HG02798 (cell line): ENCODE measurements at regions not wholly inside any gene's neighbourhood (a gene's known extent, or its start where the extent isn't known, plus 50 kb on each side); places are given as distances from the start of the nearest gene placed in this dataset.
"Not testable (repeated sequence)": the region's sequence is repeated elsewhere in the genome, so short reads cannot be mapped to it uniquely, and the experiment has no call there.

Experiments used
- ATAC-seq: cut with Tn5 transposase; IDR thresholded peaks from one replicate; pipeline ENCODE4 v1.9.1; 2021; ENCODE audit warnings: mild to moderate bottlenecking; ENCODE audit not compliant: unreplicated experiment, poor library complexity

GRCh38 chr5:40235471-40236400 is 444.0 kb upstream of the PTGER4 start:
- ATAC-seq = no peak

DNA sequence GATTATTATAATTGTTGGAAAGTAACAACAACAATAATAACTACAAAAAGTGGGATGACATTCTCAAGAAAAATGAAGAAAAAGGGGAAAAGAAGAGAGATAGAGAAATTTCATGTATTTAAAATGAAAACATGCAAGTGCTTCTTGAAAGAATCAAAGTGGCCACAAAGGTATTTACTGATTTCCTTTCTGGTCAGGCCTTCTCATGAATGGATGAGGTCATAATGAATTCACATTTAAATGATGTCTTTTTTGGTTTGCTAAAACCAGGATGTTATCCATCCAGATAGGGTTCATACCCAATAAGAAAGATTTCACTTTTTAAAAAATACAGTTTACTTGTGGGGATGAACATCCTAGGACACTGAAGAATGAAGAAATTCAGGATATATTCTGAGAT is 446.4 kb upstream of the PTGER4 start:
- ATAC-seq = no peak

GRCh38 chr5:40227931-40228330 is 451.8 kb upstream of the PTGER4 start:
- no peak for ATAC-seq

GRCh38 chr5:40227366-40227765 is 452.3 kb upstream of the PTGER4 start:
- ATAC-seq = no peak

GRCh38 chr5:40226906-40227305 is 452.8 kb upstream of the PTGER4 start:
- no peak for ATAC-seq

DNA sequence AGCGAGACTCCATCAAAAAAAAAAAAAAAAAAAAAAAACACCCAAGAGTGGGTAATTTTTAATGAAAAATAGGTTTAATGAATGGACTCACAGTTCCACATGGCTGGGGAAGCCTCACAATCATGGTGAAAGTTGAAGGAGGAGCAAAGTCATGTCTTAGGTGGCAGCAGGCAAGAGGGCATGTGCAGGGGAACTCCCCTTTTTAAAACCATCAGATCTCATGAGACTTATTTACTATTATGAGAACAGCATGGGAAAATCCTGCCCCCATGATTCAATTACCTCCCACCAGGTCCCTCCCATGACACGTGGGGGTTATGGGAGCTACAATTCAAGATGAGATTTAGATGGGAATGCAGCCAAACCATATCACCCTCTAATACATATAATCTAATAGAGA is 454.6 kb upstream of the PTGER4 start:
- ATAC-seq = not testable (repeated sequence)

DNA sequence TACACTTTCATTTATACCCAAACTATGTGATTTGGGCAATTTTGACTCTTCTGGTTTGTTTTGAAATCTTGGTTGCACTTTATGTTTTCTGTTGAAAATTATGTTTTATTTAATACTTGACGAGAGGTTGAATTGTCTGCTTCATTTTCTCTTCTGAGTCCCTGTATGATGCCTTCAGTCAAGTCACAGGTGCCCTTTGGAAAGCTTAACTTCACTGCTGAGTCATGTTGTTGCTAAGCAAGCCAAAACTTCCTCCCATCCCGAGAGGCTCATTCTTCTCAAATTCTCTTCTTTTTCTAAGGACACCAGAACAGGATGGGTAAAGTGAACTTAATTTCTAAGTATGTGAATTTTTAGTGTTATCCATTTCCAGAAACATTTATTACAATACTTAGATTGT is 455.3 kb upstream of the PTGER4 start:
- ATAC-seq = peak; percentile 17

DNA sequence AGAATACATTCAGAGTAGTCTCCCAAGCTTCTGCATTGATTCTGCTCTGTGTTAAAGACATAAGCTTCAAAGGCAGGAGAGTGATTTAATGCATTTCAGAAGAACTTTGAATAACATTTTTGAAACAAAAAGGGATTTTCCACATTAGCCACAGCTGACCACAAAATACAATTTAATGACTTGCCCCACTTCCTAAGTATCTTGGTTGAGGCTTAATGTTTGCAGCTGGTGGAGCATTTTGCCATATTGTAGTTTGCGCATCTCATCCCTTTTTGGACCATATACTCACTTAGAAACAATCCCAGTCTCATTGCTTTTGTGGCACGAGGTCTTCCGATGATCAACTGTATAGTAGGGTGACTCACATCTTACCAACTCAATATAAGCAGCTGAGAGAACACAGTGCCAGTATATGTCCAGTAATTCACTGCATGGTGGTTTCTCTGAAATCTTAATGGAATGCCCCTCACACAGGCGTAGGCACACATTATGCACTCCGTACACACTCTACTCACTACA is 455.8 kb upstream of the PTGER4 start:
- peak; percentile 59 for ATAC-seq

DNA sequence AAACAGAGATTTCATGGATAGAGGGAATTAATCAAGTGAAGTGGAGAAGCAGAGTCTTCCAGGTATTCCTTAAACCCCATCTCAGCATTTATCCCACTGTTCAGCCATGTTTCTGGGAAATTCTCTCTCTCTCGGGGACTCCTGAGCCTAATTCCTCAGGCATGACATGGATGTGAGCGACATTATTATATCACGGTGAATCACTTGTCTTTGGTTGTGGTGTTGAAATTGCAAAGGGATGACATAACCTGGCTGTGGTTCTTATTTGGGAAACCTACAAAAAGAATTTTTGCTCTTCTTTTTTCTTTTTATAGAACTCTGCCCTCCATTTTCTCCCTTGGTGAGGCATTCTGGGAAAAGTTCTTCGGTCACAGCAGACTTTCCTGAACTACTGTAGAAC is 457.9 kb upstream of the PTGER4 start:
- ATAC-seq = no peak

DNA sequence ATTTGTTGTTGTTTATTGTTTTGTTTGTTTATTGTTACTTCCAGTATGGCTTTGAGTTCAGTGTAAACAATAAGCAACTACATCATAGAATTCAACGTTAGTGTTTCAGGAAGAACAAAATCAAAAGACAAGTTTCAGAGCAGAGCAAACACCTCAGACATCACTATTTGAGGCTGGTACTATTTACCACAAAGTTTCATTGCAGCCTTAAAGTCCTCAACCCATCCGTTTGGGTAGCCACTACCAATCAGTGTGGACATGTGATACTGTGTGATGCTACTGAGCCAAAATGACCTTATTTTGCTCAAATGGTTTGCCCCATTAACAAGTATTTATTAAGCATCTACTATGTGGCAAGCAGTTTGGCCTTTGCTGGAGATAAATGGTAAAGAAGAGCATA is 458.5 kb upstream of the PTGER4 start:
- no peak for ATAC-seq

DNA sequence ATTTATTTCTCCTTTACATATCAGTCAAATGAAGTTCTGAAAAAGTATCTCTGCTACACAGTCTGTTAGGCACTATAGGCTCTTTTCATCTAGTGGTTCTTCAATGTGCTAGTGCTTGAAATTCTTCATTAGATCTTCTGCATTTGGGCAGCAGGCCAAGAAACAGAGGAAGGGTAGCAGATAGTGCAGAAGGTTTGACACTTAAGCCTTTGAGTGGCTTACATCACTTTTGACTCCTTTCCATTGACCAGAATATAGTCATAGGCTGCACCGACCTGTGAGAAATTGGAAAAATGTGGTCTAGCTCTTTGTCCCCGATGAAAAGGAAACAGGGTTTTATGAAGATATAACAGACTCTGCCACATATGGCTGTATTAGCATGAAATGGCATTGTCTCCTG is 459.5 kb upstream of the PTGER4 start:
- no peak for ATAC-seq

- ATAC-seq = no peak
Measured at GRCh38 chr5:40217553-40217952, 462.2 kb upstream of the PTGER4 start.

DNA sequence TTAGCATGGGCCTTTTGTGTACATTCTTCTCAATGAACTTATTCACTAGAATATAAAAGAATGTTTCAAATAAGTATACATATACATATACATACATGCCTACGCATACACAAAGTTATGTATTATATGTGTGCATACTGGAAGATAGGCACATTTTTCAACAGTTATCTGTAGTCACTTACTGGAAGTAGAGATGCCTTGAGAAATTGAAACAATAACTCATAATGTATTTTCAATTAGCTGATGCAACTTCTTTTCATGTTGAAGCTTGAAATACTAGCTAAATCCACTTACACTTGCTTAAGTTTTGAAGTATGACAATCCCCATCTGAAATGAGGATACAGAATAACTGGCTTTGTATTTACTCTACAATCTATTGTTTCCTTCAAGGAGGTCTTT is 469.0 kb upstream of the PTGER4 start:
- ATAC-seq = no peak

GRCh38 chr5:40206030-40206429 is 473.7 kb upstream of the PTGER4 start:
- no peak for ATAC-seq

DNA sequence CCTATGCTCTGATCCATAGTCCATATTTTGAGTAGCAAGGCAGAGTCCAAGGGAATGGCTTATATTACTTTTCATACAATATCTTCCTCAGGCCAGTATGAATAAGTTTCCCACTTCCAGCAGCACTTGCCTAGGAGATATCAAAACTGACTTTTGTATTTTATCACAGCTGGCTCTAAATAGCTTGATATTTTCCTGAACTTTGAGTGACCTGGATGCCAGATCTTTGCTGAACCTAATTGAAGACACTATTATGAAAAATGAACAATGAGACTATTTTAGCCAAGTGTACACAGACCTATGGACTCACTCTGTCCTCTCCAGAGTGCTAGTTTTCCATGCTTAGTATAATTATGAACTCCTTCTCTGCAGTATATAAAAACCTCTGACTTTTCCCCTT is 475.6 kb upstream of the PTGER4 start:
- ATAC-seq = no peak

DNA sequence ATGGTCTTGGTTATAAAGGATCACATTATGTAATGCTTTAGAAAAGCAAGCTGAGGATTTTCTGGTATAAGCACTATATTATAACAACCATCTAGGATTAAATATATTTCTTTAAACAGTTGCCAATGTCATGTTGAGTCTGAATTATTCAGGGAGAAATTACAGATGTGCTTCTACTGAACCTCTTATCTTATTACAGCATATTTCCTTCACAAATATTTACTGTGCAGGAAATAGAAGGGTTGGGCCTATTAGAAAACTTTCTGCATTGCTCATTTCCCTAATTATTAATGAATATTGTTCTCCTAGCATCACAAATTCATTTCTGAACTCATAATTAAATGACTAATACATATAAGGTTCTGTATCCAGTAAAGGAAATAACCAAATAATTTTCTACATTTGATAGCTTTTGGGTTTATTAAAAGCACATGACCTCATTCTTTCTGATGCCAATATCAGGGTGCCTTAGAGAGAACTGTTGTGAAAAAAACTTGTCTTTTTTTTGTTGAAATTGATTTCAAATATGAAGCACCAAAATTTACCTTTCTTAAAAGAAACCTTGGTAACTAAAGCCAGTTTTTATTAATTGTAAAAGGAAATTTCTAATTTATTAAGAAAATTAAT is 476.8 kb upstream of the PTGER4 start:
- ATAC-seq = no peak

GRCh38 chr5:40198736-40199135 is 481.0 kb upstream of the PTGER4 start:
- no peak for ATAC-seq

DNA sequence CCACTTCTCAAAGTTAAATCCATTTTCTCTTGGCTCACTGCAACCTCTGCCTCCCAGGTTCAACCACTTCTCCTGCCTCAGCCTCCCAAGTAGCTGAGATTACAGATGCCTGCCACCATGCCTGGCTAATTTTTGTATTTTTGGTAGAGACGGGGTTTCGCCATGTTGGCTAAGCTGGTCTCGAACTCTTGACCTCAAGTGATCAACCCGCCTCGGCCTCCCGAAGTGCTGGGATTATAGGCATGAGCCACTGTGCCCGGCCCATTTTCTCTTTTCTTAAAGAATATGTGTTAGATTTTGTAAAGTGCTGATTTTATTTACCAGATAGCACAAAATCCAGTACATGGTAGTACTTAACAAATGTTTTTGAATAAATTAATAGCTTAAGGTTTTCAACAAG is 484.1 kb upstream of the PTGER4 start:
- not testable (repeated sequence) for ATAC-seq

DNA sequence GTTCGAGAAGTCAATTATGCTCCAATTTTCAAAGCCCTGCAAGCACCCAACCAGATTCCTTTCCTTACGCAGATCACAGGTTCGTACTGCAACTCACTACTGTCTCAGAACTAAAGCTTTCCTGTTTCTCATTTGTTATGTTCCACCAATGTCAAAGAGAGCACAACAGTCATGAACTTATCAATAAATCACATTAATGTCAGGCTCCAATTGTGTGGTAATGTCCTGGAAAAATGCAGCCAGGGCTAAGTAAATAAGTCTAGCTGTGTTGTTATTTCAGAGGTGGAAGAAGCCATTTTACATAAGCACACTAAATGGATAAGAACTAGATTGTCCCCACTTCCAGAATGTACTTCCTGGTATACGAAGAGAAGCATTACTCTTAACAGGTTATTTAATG is 488.6 kb upstream of the PTGER4 start:
- ATAC-seq = no peak

GRCh38 chr5:40172721-40173120 is 507.0 kb upstream of the PTGER4 start:
- no peak for ATAC-seq

- ATAC-seq = no peak
Measured at GRCh38 chr5:40171971-40172370, 507.7 kb upstream of the PTGER4 start.

DNA sequence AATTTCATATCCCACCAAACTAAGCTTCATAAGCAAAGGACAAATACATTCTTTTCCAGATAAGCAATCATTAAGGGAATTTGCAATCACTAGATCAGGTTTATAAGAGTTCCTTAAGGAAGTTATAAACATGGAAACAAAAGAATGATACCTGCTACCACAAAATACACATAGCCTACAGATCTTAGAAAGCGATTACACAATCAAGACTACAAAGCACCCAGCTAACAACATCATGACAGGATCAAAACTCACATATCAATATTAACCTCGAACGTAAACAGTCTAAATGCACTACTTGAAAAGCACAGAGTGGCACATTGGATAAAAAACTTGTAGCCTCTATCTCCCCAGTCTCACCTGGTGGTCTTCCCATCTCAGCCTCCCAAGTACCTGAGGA is 512.4 kb upstream of the PTGER4 start:
- no peak for ATAC-seq
